ENCODE measurements at regions not wholly inside any gene's neighbourhood (a gene's known extent, or its start where the extent isn't known, plus 50 kb on each side); places are given as distances from the start of the nearest gene placed in this dataset.

DNA sequence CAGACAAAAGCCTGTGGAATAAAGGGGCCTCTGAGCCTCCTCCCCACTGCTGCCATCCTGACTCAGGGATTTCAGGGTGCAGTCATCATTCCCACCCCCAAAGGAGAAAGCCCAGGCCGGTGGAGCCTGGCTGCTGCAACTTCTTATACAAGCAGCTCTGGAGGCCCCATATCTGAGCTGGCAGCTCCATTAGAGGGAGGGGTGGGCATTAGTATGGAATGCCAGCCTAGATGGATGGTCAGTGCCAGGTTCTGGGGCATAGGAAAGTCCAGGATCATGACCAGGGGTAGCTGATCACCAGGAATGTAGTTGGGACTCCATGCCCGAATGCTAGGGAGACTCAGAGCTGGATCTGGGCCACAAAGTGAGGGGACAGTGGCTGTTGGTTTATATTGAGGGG is 581.0 kb downstream of the KCNJ18 start:
- no peaks in the 10 kb centered on the region for H3K4me1 ChIP-seq (ENCODE audit: control insufficient read depth in 1 of 2, insufficient read depth in 2 of 2, low read length in 2 of 2)
- H2AFZ ChIP-seq (ENCODE audit: low read depth, low read length, poor library complexity, severe bottlenecking): no peak overlapping the region
- no peaks in the 10 kb centered on the region for H4K20me1 ChIP-seq (ENCODE audit: insufficient read depth)
- H3K9me3 ChIP-seq (ENCODE audit: control insufficient read depth in 1 of 2, insufficient read depth in 1 of 2, low read depth in 1 of 2, low read length in 2 of 2): peaks cover 5 to 14% of the 10 kb centered on the region in 2 experiments; a peak in 2 of 4 replicates
- H3K79me2 ChIP-seq (ENCODE audit: insufficient read depth, low read length): no peaks in the 10 kb centered on the region
- BruUV-seq (replicated peaks): no TSS peak
- no peak overlapping the region for H3K4me3 ChIP-seq (replicated peaks in 1 of 2; ENCODE audit: low read depth in 1 of 2, low read length in 2 of 2)
- ChIA-PET POLR2A (no interaction called here), CTCF (no interaction called here), RAD21 (ENCODE audit: low non-redundant PET in 1 of 2, low total read pairs in 2 of 2, uncharacterized antibody in 2 of 2, unreplicated experiment in 2 of 2) (no interaction called here)
- no peak overlapping the region for H3K27ac ChIP-seq (ENCODE audit: low read depth, low read length)
- no peak overlapping the region for H3K4me2 ChIP-seq (ENCODE audit: low read length)
- intact Hi-C loops (cut with micrococcal nuclease): no loop called here
- TF ChIP-seq, protein P1, sequence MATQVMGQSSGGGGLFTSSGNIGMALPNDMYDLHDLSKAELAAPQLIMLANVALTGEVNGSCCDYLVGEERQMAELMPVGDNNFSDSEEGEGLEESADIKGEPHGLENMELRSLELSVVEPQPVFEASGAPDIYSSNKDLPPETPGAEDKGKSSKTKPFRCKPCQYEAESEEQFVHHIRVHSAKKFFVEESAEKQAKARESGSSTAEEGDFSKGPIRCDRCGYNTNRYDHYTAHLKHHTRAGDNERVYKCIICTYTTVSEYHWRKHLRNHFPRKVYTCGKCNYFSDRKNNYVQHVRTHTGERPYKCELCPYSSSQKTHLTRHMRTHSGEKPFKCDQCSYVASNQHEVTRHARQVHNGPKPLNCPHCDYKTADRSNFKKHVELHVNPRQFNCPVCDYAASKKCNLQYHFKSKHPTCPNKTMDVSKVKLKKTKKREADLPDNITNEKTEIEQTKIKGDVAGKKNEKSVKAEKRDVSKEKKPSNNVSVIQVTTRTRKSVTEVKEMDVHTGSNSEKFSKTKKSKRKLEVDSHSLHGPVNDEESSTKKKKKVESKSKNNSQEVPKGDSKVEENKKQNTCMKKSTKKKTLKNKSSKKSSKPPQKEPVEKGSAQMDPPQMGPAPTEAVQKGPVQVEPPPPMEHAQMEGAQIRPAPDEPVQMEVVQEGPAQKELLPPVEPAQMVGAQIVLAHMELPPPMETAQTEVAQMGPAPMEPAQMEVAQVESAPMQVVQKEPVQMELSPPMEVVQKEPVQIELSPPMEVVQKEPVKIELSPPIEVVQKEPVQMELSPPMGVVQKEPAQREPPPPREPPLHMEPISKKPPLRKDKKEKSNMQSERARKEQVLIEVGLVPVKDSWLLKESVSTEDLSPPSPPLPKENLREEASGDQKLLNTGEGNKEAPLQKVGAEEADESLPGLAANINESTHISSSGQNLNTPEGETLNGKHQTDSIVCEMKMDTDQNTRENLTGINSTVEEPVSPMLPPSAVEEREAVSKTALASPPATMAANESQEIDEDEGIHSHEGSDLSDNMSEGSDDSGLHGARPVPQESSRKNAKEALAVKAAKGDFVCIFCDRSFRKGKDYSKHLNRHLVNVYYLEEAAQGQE (IDR thresholded peaks at IDR 0.05; ENCODE audit: low read depth): no peak
- TF ChIP-seq SP1 (IDR thresholded peaks at IDR 0.05; ENCODE audit: low read depth): no peak
- TF ChIP-seq RAD21 (IDR thresholded peaks at IDR 0.05; ENCODE audit: low read depth): no peak
- TF ChIP-seq JUND (IDR thresholded peaks at IDR 0.05): no peak
- TF ChIP-seq SRF (IDR thresholded peaks at IDR 0.05; ENCODE audit: low read depth): no peak
- TF ChIP-seq FOSL1 (IDR thresholded peaks at IDR 0.05; ENCODE audit: low read depth): no peak
- no peaks in the 10 kb centered on the region for H3K27me3 ChIP-seq (ENCODE audit: insufficient read depth, low read length)
- DNase-seq (ENCODE audit: low read depth, low spot score) (no peak), ATAC-seq (no peak)
- H3K9me2 ChIP-seq (ENCODE audit: insufficient read depth): no peaks in the 10 kb centered on the region
- H3K36me3 ChIP-seq (ENCODE audit: control insufficient read depth in 1 of 2, insufficient read depth in 2 of 2, low read length in 2 of 2): no peaks in the 10 kb centered on the region
- H3K9ac ChIP-seq (ENCODE audit: low read length): no peak overlapping the region

DNA sequence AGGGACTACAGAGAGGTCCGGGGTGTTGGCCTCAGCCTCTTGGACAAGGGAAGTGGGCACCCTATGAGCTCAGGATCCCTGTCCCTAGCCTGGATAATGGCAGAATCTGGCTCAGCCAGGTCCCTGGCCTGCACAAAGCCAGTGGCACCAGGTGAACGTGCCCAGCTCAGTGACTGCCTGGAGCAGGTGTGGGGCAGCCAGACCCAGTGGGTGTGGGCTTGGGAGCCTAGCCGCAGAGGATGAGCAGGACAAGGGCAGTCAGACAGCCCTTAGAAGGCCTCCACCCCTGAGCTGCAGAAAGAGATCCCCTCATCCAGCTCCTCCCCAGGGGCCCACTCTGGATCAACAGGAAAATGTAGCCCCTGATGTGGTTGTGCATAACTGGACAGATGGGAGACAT is 585.3 kb downstream of the KCNJ18 start:
- Histone ChIP-seq H3K9ac (ENCODE audit: low read length) (no peak overlapping the region), H2AFZ (ENCODE audit: low read depth, low read length, poor library complexity, severe bottlenecking) (no peak overlapping the region), H3K9me3 (ENCODE audit: control insufficient read depth in 1 of 2, insufficient read depth in 1 of 2, low read depth in 1 of 2, low read length in 2 of 2) (peaks cover 5 to 7% of the 10 kb centered on the region in 2 experiments; a peak in 2 of 4 replicates), H3K27me3 (ENCODE audit: insufficient read depth, low read length) (no peaks in the 10 kb centered on the region), H3K4me2 (ENCODE audit: low read length) (no peak overlapping the region), H3K27ac (ENCODE audit: low read depth, low read length) (no peak overlapping the region), H3K9me2 (ENCODE audit: insufficient read depth) (no peaks in the 10 kb centered on the region), H3K4me3 (replicated peaks in 1 of 2; ENCODE audit: low read depth in 1 of 2, low read length in 2 of 2) (no peak overlapping the region), H4K20me1 (ENCODE audit: insufficient read depth) (no peaks in the 10 kb centered on the region), H3K4me1 (ENCODE audit: control insufficient read depth in 1 of 2, insufficient read depth in 2 of 2, low read length in 2 of 2) (no peaks in the 10 kb centered on the region), H3K79me2 (ENCODE audit: insufficient read depth, low read length) (no peaks in the 10 kb centered on the region), H3K36me3 (ENCODE audit: control insufficient read depth in 1 of 2, insufficient read depth in 2 of 2, low read length in 2 of 2) (no peaks in the 10 kb centered on the region)
- TF ChIP-seq RAD21 (IDR thresholded peaks at IDR 0.05; ENCODE audit: low read depth): no peak
- no TSS peak for BruUV-seq (replicated peaks)
- DNase-seq (ENCODE audit: low read depth, low spot score): no peak
- ATAC-seq: no peak
- intact Hi-C loops (cut with micrococcal nuclease): no loop called here
- ChIA-PET POLR2A (no interaction called here), CTCF (no interaction called here), RAD21 (ENCODE audit: low non-redundant PET in 1 of 2, low total read pairs in 2 of 2, uncharacterized antibody in 2 of 2, unreplicated experiment in 2 of 2) (no interaction called here)

All from HCT116 (cell line).